Smooth muscle cell (in vitro differentiated cells): ENCODE measurements at regions not wholly inside any gene's neighbourhood (a gene's known extent, or its start where the extent isn't known, plus 50 kb on each side); places are given as distances from the start of the nearest gene placed in this dataset.
"Not testable (repeated sequence)": the region's sequence is repeated elsewhere in the genome, so short reads cannot be mapped to it uniquely, and the experiment has no call there.

Experiments
- DNase-seq: peaks from one replicate; lab custom pipeline; 2025; ENCODE audit not compliant: unreplicated experiment; lab: John Stamatoyannopoulos, UW
- H2AFZ ChIP-seq: fragments of 200-600 bp; sonication (generic); 2 replicates; pipeline ENCODE4 v1.6.0; 2016; ENCODE audit warnings: antibody characterized with exemption, low read depth, mild to moderate bottlenecking
- H3F3A ChIP-seq: fragments of 200-600 bp; sonication (generic); 2 replicates; pipeline ENCODE4 v1.6.0; 2017; ENCODE audit warnings: antibody characterized with exemption, low read depth
- H3K27ac ChIP-seq: fragments of 200-600 bp; sonication (generic); 2 replicates; pipeline ENCODE4 v1.5.1; 2016; ENCODE audit warnings: low read depth, mild to moderate bottlenecking
- H3K27me3 ChIP-seq: fragments of 200-600 bp; sonication (generic); 2 replicates; pipeline ENCODE4 v1.6.1; 2016; ENCODE audit warnings: low read depth, mild to moderate bottlenecking
- H3K36me3 ChIP-seq: fragments of 200-600 bp; sonication (generic); 2 replicates; pipeline ENCODE4 v1.5.1; 2016; ENCODE audit warnings: low read depth
- H3K4me1 ChIP-seq: fragments of 200-600 bp; sonication (generic); 2 replicates; pipeline ENCODE4 v1.5.1; 2016; ENCODE audit warnings: low read depth
- H3K4me2 ChIP-seq: fragments of 200-600 bp; sonication (generic); 2 replicates; pipeline ENCODE4 v1.6.0; 2016; ENCODE audit warnings: mild to moderate bottlenecking
- H3K4me3 ChIP-seq: fragments of 200-600 bp; sonication (generic); 2 replicates; pipeline ENCODE4 v1.5.1; 2016; ENCODE audit warnings: mild to moderate bottlenecking
- H3K79me2 ChIP-seq: fragments of 200-600 bp; sonication (generic); 2 replicates; pipeline ENCODE4 v1.6.0; 2016; ENCODE audit warnings: low read depth, mild to moderate bottlenecking
- H3K9ac ChIP-seq: fragments of 200-600 bp; sonication (generic); 2 replicates; pipeline ENCODE4 v1.6.0; 2016; ENCODE audit warnings: low read depth
- H3K9me3 ChIP-seq: fragments of 200-600 bp; sonication (generic); replicated peaks from 2 replicates; pipeline ENCODE4 v1.5.1; 2016; ENCODE audit warnings: low read depth
- H4K20me1 ChIP-seq: fragments of 200-600 bp; sonication (generic); 2 replicates; pipeline ENCODE4 v1.6.0; 2016; ENCODE audit warnings: low read depth
- CTCF ChIP-seq: fragments of 200-600 bp; sonication (generic); IDR thresholded peaks from 2 replicates; pipeline ENCODE4 v1.5.1; 2017; ENCODE audit warnings: borderline replicate concordance, mild to moderate bottlenecking, antibody characterized with exemption; ENCODE audit not compliant: insufficient read depth, poor library complexity, severe bottlenecking
- WGBS: methylation state at CpG from one replicate; pipeline ENCODE4 v1.1.7; 2016; ENCODE audit warnings: low lambda C conversion rate; 5-methylcytosine and 5-hydroxymethylcytosine counted together

- Histone ChIP-seq H3K4me2 (no peak overlapping the region), H3K9me3 (no peaks in the 10 kb centered on the region), H3K79me2 (no peaks in the 10 kb centered on the region), H3F3A (no peaks in the 10 kb centered on the region), H3K36me3 (no peaks in the 10 kb centered on the region), H3K4me3 (no peak overlapping the region), H3K27ac (no peak overlapping the region), H3K27me3 (no peaks in the 10 kb centered on the region), H4K20me1 (no peaks in the 10 kb centered on the region), H3K4me1 (no peaks in the 10 kb centered on the region), H2AFZ (no peak overlapping the region), H3K9ac (no peak overlapping the region)
- 93% methylated on average over 21 of the region's 21 CpGs for WGBS
- no peak for TF ChIP-seq CTCF
- DNase-seq, result no peak
Observed at GRCh38 chr7:408751-409311, 110.8 kb downstream of the PDGFA start.

- H3K9me3 ChIP-seq, result no peaks in the 10 kb centered on the region
- no peaks in the 10 kb centered on the region for H4K20me1 ChIP-seq
- H3K79me2 ChIP-seq, result no peaks in the 10 kb centered on the region
- H3K9ac ChIP-seq, result no peak overlapping the region
- no peak overlapping the region for H2AFZ ChIP-seq
- 78% methylated on average over 34 of the region's 34 CpGs for WGBS
- H3K27ac ChIP-seq, result no peak overlapping the region
- H3K36me3 ChIP-seq, result no peaks in the 10 kb centered on the region
- no peaks in the 10 kb centered on the region for H3K4me1 ChIP-seq
- no peak overlapping the region for H3K4me2 ChIP-seq
- H3K4me3 ChIP-seq, result no peak overlapping the region
- no peak for TF ChIP-seq CTCF
- H3F3A ChIP-seq, result no peaks in the 10 kb centered on the region
- no peak for DNase-seq
- H3K27me3 ChIP-seq, result no peaks in the 10 kb centered on the region
Observed at GRCh38 chr7:409339-410281, 110.0 kb downstream of the PDGFA start.

- Histone ChIP-seq H3K79me2 (no peaks in the 10 kb centered on the region), H3K4me3 (no peak overlapping the region), H3K4me1 (no peaks in the 10 kb centered on the region), H3K36me3 (no peaks in the 10 kb centered on the region), H3K4me2 (no peak overlapping the region), H3K9me3 (no peaks in the 10 kb centered on the region), H2AFZ (no peak overlapping the region), H3K27me3 (no peaks in the 10 kb centered on the region), H3K27ac (no peak overlapping the region), H3F3A (no peaks in the 10 kb centered on the region), H3K9ac (no peak overlapping the region), H4K20me1 (no peaks in the 10 kb centered on the region)
- no peak for DNase-seq
- TF ChIP-seq CTCF, result no peak
- WGBS, result 92% methylated on average over 20 of the region's 20 CpGs
Observed at GRCh38 chr7:410395-410910, 109.2 kb downstream of the PDGFA start.

GRCh38 chr7:411116-411515 lies 108.5 kb downstream of the PDGFA start:
- H2AFZ ChIP-seq, H3K4me1 ChIP-seq, H3K36me3 ChIP-seq, H3K4me2 ChIP-seq, DNase-seq, H3K79me2 ChIP-seq, H3K27me3 ChIP-seq, H4K20me1 ChIP-seq, H3K9me3 ChIP-seq, H3K4me3 ChIP-seq, H3K9ac ChIP-seq, H3K27ac ChIP-seq, H3F3A ChIP-seq: not testable (repeated sequence)
- WGBS, result 87% methylated on average over 3 of the region's 24 CpGs
